ENCODE measurements at regions not wholly inside any gene's neighbourhood (a gene's known extent, or its start where the extent isn't known, plus 50 kb on each side); places are given as distances from the start of the nearest gene placed in this dataset.
"Not testable (repeated sequence)": the region's sequence is repeated elsewhere in the genome, so short reads cannot be mapped to it uniquely, and the experiment has no call there.

GRCh38 chr7:68725843-68726785 is 872.2 kb upstream of the AUTS2 start:
- no peak for DNase-seq (ENCODE audit: low read depth)
- peak; percentile 8 for TF ChIP-seq CTCF (conservative IDR thresholded peaks at IDR 0.05; ENCODE audit: low read depth, low read length)
- no peak overlapping the region for H3K4me3 ChIP-seq (ENCODE audit: low read depth, low read length)

- H3K4me3 ChIP-seq (ENCODE audit: low read depth, low read length); DNase-seq (ENCODE audit: low read depth): not testable (repeated sequence)
These were observed 869.6 kb upstream of the AUTS2 start for GRCh38 chr7:68728720-68729119.

DNA sequence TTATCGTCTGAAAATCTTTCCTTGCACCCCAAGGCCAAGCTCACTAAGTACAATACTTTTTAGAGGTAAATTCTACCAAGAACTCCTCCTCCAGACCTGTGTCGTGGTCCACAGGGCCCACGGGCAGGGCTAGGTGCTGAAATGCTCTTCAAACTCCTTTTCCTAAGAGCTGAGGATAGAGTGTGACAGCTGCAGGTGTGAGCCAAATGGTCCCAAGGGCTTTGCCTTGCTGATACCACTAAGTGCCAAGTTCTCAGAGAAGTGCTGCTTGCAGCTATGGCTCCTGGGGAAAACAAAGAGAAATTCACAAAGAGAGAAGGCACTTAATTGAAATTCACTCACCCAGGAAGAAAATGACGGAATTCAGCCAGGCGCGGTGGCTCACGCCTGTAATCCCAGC is 868.9 kb upstream of the AUTS2 start:
- TF ChIP-seq CTCF (conservative IDR thresholded peaks at IDR 0.05; ENCODE audit: low read depth, low read length), result no peak
- no peak overlapping the region for H3K4me3 ChIP-seq (ENCODE audit: low read depth, low read length)
- DNase-seq (ENCODE audit: low read depth), result no peak

DNA sequence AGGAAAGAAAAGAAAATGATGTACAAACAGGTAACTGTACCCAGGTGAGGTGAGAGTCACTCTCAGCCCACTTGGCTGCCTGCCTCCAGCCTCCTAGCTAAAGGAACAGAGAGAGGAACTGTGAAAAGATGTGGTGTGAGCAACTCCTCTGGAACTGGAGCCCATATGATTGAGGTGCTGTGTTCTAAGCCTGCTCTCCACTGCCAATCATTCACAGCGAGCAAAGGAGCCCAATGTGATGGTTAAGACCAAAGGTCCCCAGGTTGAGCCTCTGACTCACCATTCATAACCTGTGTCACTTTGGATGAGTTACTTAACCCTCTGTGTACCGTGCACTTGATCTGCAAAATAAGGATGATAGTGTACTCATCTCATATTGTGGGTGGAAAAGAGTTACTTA is 868.1 kb upstream of the AUTS2 start:
- no peak for TF ChIP-seq CTCF (conservative IDR thresholded peaks at IDR 0.05; ENCODE audit: low read depth, low read length)
- no peak for DNase-seq (ENCODE audit: low read depth)

GRCh38 chr7:68730964-68731363 is 867.3 kb upstream of the AUTS2 start:
- no peak for TF ChIP-seq CTCF (conservative IDR thresholded peaks at IDR 0.05; ENCODE audit: low read depth, low read length)
- H3K4me3 ChIP-seq (ENCODE audit: low read depth, low read length), result no peak overlapping the region
- no peak for DNase-seq (ENCODE audit: low read depth)

More for the DNA sequence above, 868.1 kb upstream of the AUTS2 start:
- no peak overlapping the region for H3K4me3 ChIP-seq (ENCODE audit: low read depth, low read length)

GRCh38 chr7:68733219-68734153 is 864.8 kb upstream of the AUTS2 start:
- no peak for DNase-seq (ENCODE audit: low read depth)
- no peak overlapping the region for H3K4me3 ChIP-seq (ENCODE audit: low read depth, low read length)
- no peak for TF ChIP-seq CTCF (conservative IDR thresholded peaks at IDR 0.05; ENCODE audit: low read depth, low read length)

- no peak for TF ChIP-seq CTCF (conservative IDR thresholded peaks at IDR 0.05; ENCODE audit: low read depth, low read length)
- DNase-seq (ENCODE audit: low read depth), result no peak
- H3K4me3 ChIP-seq (ENCODE audit: low read depth, low read length), result no peak overlapping the region
These were observed 863.8 kb upstream of the AUTS2 start for GRCh38 chr7:68734431-68734830.

Data from epithelial cell of proximal tubule (primary cell).